ENCODE measurements at regions not wholly inside any gene's neighbourhood (a gene's known extent, or its start where the extent isn't known, plus 50 kb on each side); places are given as distances from the start of the nearest gene placed in this dataset.

DNA sequence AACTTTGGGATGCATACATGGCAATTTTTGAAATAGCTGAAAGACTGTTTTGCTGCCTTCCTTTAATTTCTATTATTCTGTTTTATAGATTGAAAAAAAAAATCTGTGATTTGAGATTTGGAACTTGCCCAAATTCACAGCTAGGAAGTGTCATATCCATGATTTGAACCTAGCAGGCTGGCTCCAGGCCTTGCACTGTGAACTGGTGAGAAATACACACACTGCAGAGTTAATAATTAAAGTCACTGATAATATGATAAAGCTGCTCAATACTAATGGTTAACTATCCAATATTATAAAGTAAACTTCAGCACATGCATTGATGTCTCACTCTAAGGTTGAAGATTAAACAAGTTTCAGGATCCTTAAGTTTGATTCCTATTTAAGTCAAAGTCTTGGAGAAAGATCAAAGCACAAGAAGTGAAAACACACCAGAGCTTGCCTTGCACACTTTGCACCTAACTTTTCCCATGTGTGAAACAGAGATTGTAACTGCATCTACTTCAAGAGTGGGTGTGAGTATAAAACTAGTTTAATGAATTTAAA is 150.6 kb upstream of the CCDC179 start:
- TF ChIP-seq, protein P1, sequence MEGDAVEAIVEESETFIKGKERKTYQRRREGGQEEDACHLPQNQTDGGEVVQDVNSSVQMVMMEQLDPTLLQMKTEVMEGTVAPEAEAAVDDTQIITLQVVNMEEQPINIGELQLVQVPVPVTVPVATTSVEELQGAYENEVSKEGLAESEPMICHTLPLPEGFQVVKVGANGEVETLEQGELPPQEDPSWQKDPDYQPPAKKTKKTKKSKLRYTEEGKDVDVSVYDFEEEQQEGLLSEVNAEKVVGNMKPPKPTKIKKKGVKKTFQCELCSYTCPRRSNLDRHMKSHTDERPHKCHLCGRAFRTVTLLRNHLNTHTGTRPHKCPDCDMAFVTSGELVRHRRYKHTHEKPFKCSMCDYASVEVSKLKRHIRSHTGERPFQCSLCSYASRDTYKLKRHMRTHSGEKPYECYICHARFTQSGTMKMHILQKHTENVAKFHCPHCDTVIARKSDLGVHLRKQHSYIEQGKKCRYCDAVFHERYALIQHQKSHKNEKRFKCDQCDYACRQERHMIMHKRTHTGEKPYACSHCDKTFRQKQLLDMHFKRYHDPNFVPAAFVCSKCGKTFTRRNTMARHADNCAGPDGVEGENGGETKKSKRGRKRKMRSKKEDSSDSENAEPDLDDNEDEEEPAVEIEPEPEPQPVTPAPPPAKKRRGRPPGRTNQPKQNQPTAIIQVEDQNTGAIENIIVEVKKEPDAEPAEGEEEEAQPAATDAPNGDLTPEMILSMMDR (IDR thresholded peaks at IDR 0.05), result no peak
- TF ChIP-seq POLR2A (IDR thresholded peaks at IDR 0.05), result no peak
